HepG2 (cell line): ENCODE measurements at regions not wholly inside any gene's neighbourhood (a gene's known extent, or its start where the extent isn't known, plus 50 kb on each side); places are given as distances from the start of the nearest gene placed in this dataset.

ENCODE experiments used
- ATAC-seq: fragments of 200-7000 bp; cut with Tn5 transposase; 3 replicates; pipeline ENCODE4 v1.9.1; 2020; ENCODE audit warnings: mild to moderate bottlenecking, moderate library complexity
- BruUV-seq: library from RNA; stranded (reverse); fragments of 400-500 nt; replicated peaks from 2 replicates; lab custom pipeline; 2021; lab: Mats Ljungman, UMichigan
- CTCF ChIA-PET: fragments of 300-600 bp; formaldehyde crosslinking; extraction: SDS; loops from one replicate; lab custom pipeline; 2021; ENCODE audit warnings: low total read pairs, inconsistent platforms, low intra/inter-chr PET ratio; lab: Yijun Ruan, JAX
- POLR2A ChIA-PET: fragments of 350-600 bp; sonication (Branson Sonifier 250); formaldehyde crosslinking; loops from one replicate; lab custom pipeline; 2020; ENCODE audit warnings: antibody characterized with exemption, inconsistent platforms; lab: Yijun Ruan, JAX
- DNase-seq: peaks from one replicate; pipeline ENCODE4 v3.0.0-alpha.2; 2015; ENCODE audit warnings: low spot score
- FAIRE-seq: peaks from 3 replicates; lab custom pipeline; 2011; peaks lifted over from hg19 to GRCh38; lab: Jason Lieb, UNC
- H2AFZ ChIP-seq: one replicate; pipeline ENCODE4 v1.6.1; 2011; ENCODE audit warnings: low read length, inconsistent platforms
- H3K27ac ChIP-seq: fragments of 300-600 bp; 3 replicates; pipeline ENCODE4 v1.8.0; 2011; ENCODE audit warnings: mixed run types, mild to moderate bottlenecking, mixed read lengths, low read length, inconsistent platforms; ENCODE audit not compliant: insufficient read depth; ENCODE audit errors: extremely low read length
- H3K27me3 ChIP-seq, 2 experiments: fragments of 200-600 bp in 1 of 2; 2 replicates in 1 of 2; 3 replicates in 1 of 2; pipeline versions ENCODE4 v1.6.0 to v1.8.0; 2011; ENCODE audit warnings: low read length in 2 of 2, mild to moderate bottlenecking in 2 of 2, moderate library complexity in 2 of 2, inconsistent platforms in 1 of 2; ENCODE audit not compliant: insufficient read depth in 2 of 2, control insufficient read depth in 1 of 2
- H3K36me3 ChIP-seq, 2 experiments: fragments of 200-600 bp in 1 of 2; replicated peaks in 1 of 2; 2 replicates in 1 of 2; 3 replicates in 1 of 2; pipeline versions ENCODE4 v1.5.1 to v1.8.0; 2011; ENCODE audit warnings: low read length in 2 of 2, inconsistent platforms in 1 of 2; ENCODE audit not compliant: insufficient read depth in 2 of 2, control insufficient read depth in 1 of 2
- H3K4me1 ChIP-seq: 2 replicates; pipeline ENCODE4 v1.5.1; 2012; ENCODE audit warnings: low read length, inconsistent platforms; ENCODE audit not compliant: insufficient read depth
- H3K4me2 ChIP-seq: 2 replicates; pipeline ENCODE4 v1.6.0; 2011; ENCODE audit warnings: low read depth, low read length, inconsistent platforms
- H3K4me3 ChIP-seq, 3 experiments: fragments of 200-600 bp in 1 of 3; sonication (generic), shearing (Covaris generic) in 1 of 3; replicated peaks in 1 of 3; 2 replicates each; pipeline ENCODE4 v1.5.1; 2011 to 2016; ENCODE audit warnings: low read length in 3 of 3, inconsistent platforms in 2 of 3, low read depth in 2 of 3, mild to moderate bottlenecking in 2 of 3, control low read depth in 1 of 3, mixed read lengths in 1 of 3; ENCODE audit not compliant: insufficient read depth in 1 of 3
- H3K79me2 ChIP-seq: one replicate; pipeline ENCODE4 v1.6.1; 2011; ENCODE audit warnings: low read length, inconsistent platforms; ENCODE audit not compliant: insufficient read depth
- H3K9ac ChIP-seq: 2 replicates; pipeline ENCODE4 v1.6.0; 2011; ENCODE audit warnings: mild to moderate bottlenecking, low read depth, low read length, inconsistent platforms; ENCODE audit not compliant: insufficient read depth
- H3K9me3 ChIP-seq: 2 replicates; pipeline ENCODE4 v1.5.1; 2012; ENCODE audit warnings: mild to moderate bottlenecking, low read length
- H4K20me1 ChIP-seq: 2 replicates; pipeline ENCODE4 v1.6.0; 2011; ENCODE audit warnings: inconsistent platforms, mild to moderate bottlenecking, low read length, moderate library complexity; ENCODE audit not compliant: insufficient read depth
- CBX5 ChIP-seq: sonication (generic); formaldehyde crosslinking; IDR thresholded peaks from 2 replicates; pipeline ENCODE4 v1.4.0; 2020; ENCODE audit warnings: missing genetic modification reagents, borderline replicate concordance
- HOXA7 ChIP-seq: sonication (generic); formaldehyde crosslinking; IDR thresholded peaks from 2 replicates; pipeline ENCODE4 v1.8.1; 2022; ENCODE audit warnings: mild to moderate bottlenecking, missing genetic modification reagents, moderate library complexity
- KLF6 ChIP-seq: IDR thresholded peaks from 2 replicates; pipeline ENCODE4 v1.8.0; 2016; ENCODE audit warnings: missing biosample characterization, missing genetic modification reagents
- MAFF ChIP-seq: IDR thresholded peaks from 2 replicates; pipeline ENCODE4 v1.6.1; 2011; ENCODE audit warnings: low read depth, low read length, improper control_type of control experiment
- MAFK ChIP-seq, 2 experiments: IDR thresholded peaks in 1 of 2; conservative IDR thresholded peaks in 1 of 2; 2 replicates each; pipeline ENCODE4 v1.6.1; 2011; ENCODE audit warnings: improper control_type of control experiment in 2 of 2, low read length in 2 of 2
- NFKBIZ ChIP-seq: IDR thresholded peaks from 2 replicates; pipeline ENCODE4 v1.6.1; 2018; ENCODE audit warnings: missing genetic modification reagents, missing compliant biosample characterization
- ZBTB1 ChIP-seq: sonication (generic); formaldehyde crosslinking; IDR thresholded peaks from 2 replicates; pipeline ENCODE4 v1.4.0; 2020; ENCODE audit warnings: missing genetic modification reagents, borderline replicate concordance
- ZFP62 ChIP-seq: sonication (generic); formaldehyde crosslinking; IDR thresholded peaks from 2 replicates; pipeline ENCODE4 v1.4.0; 2020; ENCODE audit warnings: missing genetic modification reagents
- ZKSCAN1 ChIP-seq: fragments of 150-350 bp; IDR thresholded peaks from 2 replicates; pipeline ENCODE4 v1.6.1; 2014; ENCODE audit warnings: low read length
- ZNF367 ChIP-seq: sonication (generic); formaldehyde crosslinking; IDR thresholded peaks from 2 replicates; pipeline ENCODE4 v1.4.0; 2020; ENCODE audit warnings: missing genetic modification reagents, borderline replicate concordance
- ZNF558 ChIP-seq: sonication (generic); formaldehyde crosslinking; IDR thresholded peaks from 2 replicates; pipeline ENCODE4 v1.9.0; 2022; ENCODE audit warnings: mild to moderate bottlenecking, missing genetic modification reagents, borderline replicate concordance
- ZNF678 ChIP-seq: sonication (generic); formaldehyde crosslinking; IDR thresholded peaks from 2 replicates; pipeline ENCODE4 v1.4.0; 2020; ENCODE audit warnings: mild to moderate bottlenecking, missing genetic modification reagents
- WGBS: methylation state at CpG from one replicate; pipeline ENCODE4 v1.1.6; 2017; ENCODE audit warnings: low lambda C conversion rate; 5-methylcytosine and 5-hydroxymethylcytosine counted together
- in situ Hi-C: cut with HindIII; loops from 2 replicates; pipeline ENCODE4 v1.10.0; 2017; ENCODE audit warnings: low pct_unique_long_range_greater_than_20kb; ENCODE audit not compliant: extremely low pct_ligation_motif_present
- intact Hi-C: fragments of 100-400 bp; cut with micrococcal nuclease; formaldehyde crosslinking; loops from one replicate; pipeline ENCODE4 v1.10.0; 2022; ENCODE audit not compliant: unreplicated experiment
- TF ChIP-seq, protein P1 (sequence below): sonication (generic); formaldehyde crosslinking; IDR thresholded peaks from 2 replicates; pipeline ENCODE4 v1.8.1; 2022; ENCODE audit warnings: mild to moderate bottlenecking, missing genetic modification reagents

DNA sequence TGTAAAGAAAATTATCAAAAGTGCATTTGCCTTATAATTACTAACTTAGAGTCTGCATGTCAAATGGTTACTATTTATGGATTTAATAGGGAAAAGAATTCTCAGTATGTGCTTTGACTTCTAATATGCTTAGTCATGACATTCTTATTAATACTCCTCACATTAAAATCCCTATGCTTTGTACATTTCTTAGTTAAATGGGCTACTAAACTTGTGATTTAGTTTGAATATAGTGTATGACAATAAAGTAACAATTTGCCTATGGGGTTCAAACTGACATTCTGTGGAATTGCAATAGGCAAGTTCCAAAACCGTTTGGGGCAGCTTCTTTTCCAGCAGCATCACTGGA, 361.9 kb upstream of the TMTC1 start:
- BruUV-seq: no TSS peak
- H4K20me1 ChIP-seq: no peaks in the 10 kb centered on the region
- no peaks in the 10 kb centered on the region for H3K79me2 ChIP-seq
- no peaks in the 10 kb centered on the region for H3K4me1 ChIP-seq
- CTCF ChIA-PET: no interaction called here
- in situ Hi-C loops (loop anchor here (25.0 kb wide), 1 partner anchor 667 kb away; no protein-coding TSS in a partner anchor), intact Hi-C loops (no loop called here)
- H3K4me3 ChIP-seq: no peak overlapping the region
- no peak for FAIRE-seq
- 9% methylated on average over 1 of the region's 1 CpG for WGBS
- TF ChIP-seq HOXA7 (CRISPR knock-in tag): no peak
- TF ChIP-seq MAFF: peak; percentile 69
- peak; percentile 53 to 73 for TF ChIP-seq MAFK (conservative IDR thresholded peaks at IDR 0.05 in 1 of 2, IDR thresholded peaks at IDR 0.05 in 1 of 2; ENCODE audit: low read length in 2 of 2)
- no peak overlapping the region for H3K4me2 ChIP-seq
- no peak overlapping the region for H3K27ac ChIP-seq
- DNase-seq: no peak
- no peak overlapping the region for H3K9ac ChIP-seq
- no peak for ATAC-seq
- POLR2A ChIA-PET: no interaction called here
- no peaks in the 10 kb centered on the region for H3K27me3 ChIP-seq
- no peaks in the 10 kb centered on the region for H3K36me3 ChIP-seq
- no peaks in the 10 kb centered on the region for H3K9me3 ChIP-seq
- H2AFZ ChIP-seq: no peak overlapping the region

DNA sequence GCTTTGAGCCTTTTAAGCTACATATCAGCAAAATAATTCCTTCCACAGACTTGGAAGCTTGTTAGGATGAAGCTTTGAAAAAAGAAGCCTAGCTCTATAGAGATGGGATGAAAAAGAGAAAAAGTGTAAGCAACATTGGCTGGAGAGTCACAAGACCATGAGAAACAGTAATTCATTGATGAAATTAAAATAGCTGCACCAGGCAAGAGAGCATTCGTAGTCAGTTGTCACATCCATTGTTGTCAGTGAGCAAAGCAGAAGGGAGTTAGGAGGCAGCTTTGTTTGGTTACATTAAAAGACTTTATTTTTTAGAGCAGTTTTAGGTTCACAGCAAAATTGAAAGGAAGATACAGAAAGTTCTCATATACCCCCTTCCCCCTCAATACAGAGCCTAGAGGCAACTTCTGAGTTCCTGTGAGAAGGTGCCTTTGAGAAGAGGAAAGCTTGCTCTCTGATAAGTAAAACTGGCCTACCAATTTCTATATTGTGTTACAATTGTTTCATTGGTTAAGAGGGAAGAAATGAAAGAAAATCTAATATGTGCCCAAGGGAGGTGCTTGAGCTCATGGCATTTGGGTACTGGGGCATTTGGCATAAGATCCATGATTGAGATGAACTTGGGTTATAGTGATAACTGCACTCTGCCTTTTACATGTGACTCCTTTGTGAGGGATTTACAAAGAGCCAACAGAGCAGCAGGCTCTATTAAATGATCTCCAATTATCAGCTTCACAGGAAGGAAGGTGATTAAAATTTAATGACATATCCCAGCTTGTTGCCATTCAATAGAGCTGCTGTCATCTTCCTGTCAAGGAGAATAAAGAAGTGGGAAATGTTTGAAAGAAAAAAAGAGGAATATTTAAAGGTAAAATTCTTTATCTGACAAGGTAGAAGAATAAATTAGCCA, 361.3 kb upstream of the TMTC1 start:
- H4K20me1 ChIP-seq: no peaks in the 10 kb centered on the region
- H3K4me1 ChIP-seq: no peaks in the 10 kb centered on the region
- H3K9ac ChIP-seq: no peak overlapping the region
- in situ Hi-C loops: loop anchor here (25.0 kb wide), 1 partner anchor 667 kb away; no protein-coding TSS in a partner anchor
- TF ChIP-seq ZNF678 (CRISPR knock-in tag): no peak
- TF ChIP-seq, protein P1, sequence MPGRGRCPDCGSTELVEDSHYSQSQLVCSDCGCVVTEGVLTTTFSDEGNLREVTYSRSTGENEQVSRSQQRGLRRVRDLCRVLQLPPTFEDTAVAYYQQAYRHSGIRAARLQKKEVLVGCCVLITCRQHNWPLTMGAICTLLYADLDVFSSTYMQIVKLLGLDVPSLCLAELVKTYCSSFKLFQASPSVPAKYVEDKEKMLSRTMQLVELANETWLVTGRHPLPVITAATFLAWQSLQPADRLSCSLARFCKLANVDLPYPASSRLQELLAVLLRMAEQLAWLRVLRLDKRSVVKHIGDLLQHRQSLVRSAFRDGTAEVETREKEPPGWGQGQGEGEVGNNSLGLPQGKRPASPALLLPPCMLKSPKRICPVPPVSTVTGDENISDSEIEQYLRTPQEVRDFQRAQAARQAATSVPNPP (CRISPR knock-in tag): no peak
- TF ChIP-seq CBX5 (CRISPR knock-in tag): no peak
- TF ChIP-seq ZFP62 (CRISPR knock-in tag): no peak
- no peak for TF ChIP-seq ZNF367
- no peak for TF ChIP-seq KLF6 (CRISPR knock-in tag)
- no peak for TF ChIP-seq ZBTB1 (CRISPR knock-in tag)
- no peak for TF ChIP-seq ZKSCAN1
- no peak for TF ChIP-seq ZNF558
- no peak for TF ChIP-seq NFKBIZ (CRISPR knock-in tag)
- H3K27ac ChIP-seq: no peak overlapping the region
- intact Hi-C loops: no loop called here
- no peak overlapping the region for H3K4me3 ChIP-seq
- BruUV-seq: no TSS peak
- POLR2A ChIA-PET: no interaction called here
- no peaks in the 10 kb centered on the region for H3K9me3 ChIP-seq
- H3K36me3 ChIP-seq: no peaks in the 10 kb centered on the region
- no peak for FAIRE-seq
- no peaks in the 10 kb centered on the region for H3K79me2 ChIP-seq
- H2AFZ ChIP-seq: no peak overlapping the region
- no peak for DNase-seq
- CTCF ChIA-PET: no interaction called here
- no peaks in the 10 kb centered on the region for H3K27me3 ChIP-seq
- ATAC-seq: no peak
- H3K4me2 ChIP-seq: no peak overlapping the region
- 10% methylated on average over 1 of the region's 1 CpG for WGBS
